ENCODE measurements at regions not wholly inside any gene's neighbourhood (a gene's known extent, or its start where the extent isn't known, plus 50 kb on each side); places are given as distances from the start of the nearest gene placed in this dataset.

DNA sequence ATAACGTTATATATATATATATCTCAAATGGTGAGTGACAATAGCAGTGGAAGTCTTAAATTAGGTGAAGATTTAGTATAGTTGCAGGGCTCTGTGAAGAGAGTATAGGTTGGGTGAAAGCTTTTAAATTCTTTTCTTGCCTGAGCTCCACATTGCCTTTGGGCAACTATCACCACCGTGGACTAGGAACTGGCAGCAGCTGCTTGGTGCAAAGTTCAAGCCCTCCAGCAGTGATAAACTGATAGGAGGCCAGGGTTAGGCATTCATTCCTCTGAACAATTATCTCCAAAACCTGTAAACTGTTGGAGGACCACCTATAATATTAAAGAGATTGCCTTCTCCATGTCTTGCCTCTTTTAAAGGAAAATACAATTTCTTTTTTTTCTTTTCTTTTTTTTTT lies 91.2 kb upstream of the ATXN7L3B start:
- no peak overlapping the region for H3K4me3 Mint-ChIP-seq
- H3K36me3 Mint-ChIP-seq (ENCODE audit: insufficient read depth) = no peaks in the 10 kb centered on the region
- H3K27me3 Mint-ChIP-seq = no peaks in the 10 kb centered on the region
- no peaks in the 10 kb centered on the region for H3K4me1 Mint-ChIP-seq
- DNase-seq (ENCODE audit: low spot score in 2 of 2) (no peak), ATAC-seq (replicated peaks; ENCODE audit: extremely low read depth, poor library complexity, severe bottlenecking) (no peak)
- no peaks in the 10 kb centered on the region for H3K9me3 Mint-ChIP-seq
- no peak overlapping the region for H3K27ac Mint-ChIP-seq (ENCODE audit: low read depth)

DNA sequence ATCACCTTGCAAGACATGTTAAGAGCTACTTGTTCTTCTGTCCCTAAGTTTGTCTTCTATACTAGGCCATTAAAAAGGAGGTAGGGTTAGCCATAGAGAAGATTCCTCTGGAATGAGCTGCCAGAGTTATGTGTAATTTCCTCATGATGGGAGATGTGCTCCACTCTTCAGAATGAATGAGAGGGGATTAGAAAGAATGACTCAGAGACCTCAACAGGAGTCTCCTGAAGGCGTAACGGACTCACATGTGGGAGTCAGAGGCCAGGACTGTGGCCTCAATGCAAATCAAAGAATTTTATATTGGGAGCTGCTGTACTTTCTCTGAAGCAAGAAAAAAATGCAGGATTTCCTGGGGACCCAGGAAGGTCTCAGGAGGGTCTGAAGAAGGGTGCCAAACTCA lies 87.8 kb upstream of the ATXN7L3B start:
- no peaks in the 10 kb centered on the region for H3K36me3 Mint-ChIP-seq (ENCODE audit: insufficient read depth)
- H3K9me3 Mint-ChIP-seq = no peaks in the 10 kb centered on the region
- H3K27ac Mint-ChIP-seq (ENCODE audit: low read depth) = no peak overlapping the region
- H3K4me1 Mint-ChIP-seq = no peaks in the 10 kb centered on the region
- no peaks in the 10 kb centered on the region for H3K27me3 Mint-ChIP-seq
- no peak overlapping the region for H3K4me3 Mint-ChIP-seq
- ATAC-seq (replicated peaks; ENCODE audit: extremely low read depth, poor library complexity, severe bottlenecking) = no peak
- DNase-seq (ENCODE audit: low spot score in 2 of 2) = no peak

GRCh38 chr12:74454109-74454508 lies 83.5 kb upstream of the ATXN7L3B start:
- Mint-ChIP-seq H3K27me3 (no peaks in the 10 kb centered on the region), H3K4me3 (no peak overlapping the region), H3K27ac (ENCODE audit: low read depth) (no peak overlapping the region), H3K9me3 (no peaks in the 10 kb centered on the region), H3K36me3 (ENCODE audit: insufficient read depth) (no peaks in the 10 kb centered on the region), H3K4me1 (no peaks in the 10 kb centered on the region)
- DNase-seq (ENCODE audit: low spot score in 2 of 2) = no peak
- ATAC-seq (replicated peaks; ENCODE audit: extremely low read depth, poor library complexity, severe bottlenecking) = no peak

DNA sequence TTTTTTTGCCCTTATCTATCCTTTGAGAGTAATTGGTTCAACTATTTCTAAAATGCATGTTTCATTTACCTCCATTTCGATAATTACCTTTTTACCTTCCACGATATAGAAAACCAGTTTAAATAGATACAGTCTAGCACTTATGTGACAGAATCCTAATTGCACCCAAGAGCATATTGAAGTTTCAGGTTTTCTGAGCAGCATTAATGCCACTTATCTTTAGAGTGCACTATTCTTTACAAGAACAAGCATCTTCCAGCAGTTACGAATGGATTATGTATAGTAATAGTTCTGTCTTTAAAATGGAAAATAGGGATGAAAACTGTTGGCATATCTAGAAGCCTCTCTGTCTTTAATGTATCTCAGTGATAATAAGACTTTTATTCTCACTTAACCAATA lies 82.2 kb upstream of the ATXN7L3B start:
- H3K36me3 Mint-ChIP-seq (ENCODE audit: insufficient read depth) = no peaks in the 10 kb centered on the region
- DNase-seq (ENCODE audit: low spot score in 2 of 2) (no peak), ATAC-seq (replicated peaks; ENCODE audit: extremely low read depth, poor library complexity, severe bottlenecking) (no peak)
- no peaks in the 10 kb centered on the region for H3K9me3 Mint-ChIP-seq
- H3K4me1 Mint-ChIP-seq = no peaks in the 10 kb centered on the region
- no peak overlapping the region for H3K4me3 Mint-ChIP-seq
- H3K27ac Mint-ChIP-seq (ENCODE audit: low read depth) = no peak overlapping the region
- no peaks in the 10 kb centered on the region for H3K27me3 Mint-ChIP-seq

- H3K4me1 Mint-ChIP-seq = no peaks in the 10 kb centered on the region
- DNase-seq (ENCODE audit: low spot score in 2 of 2) (no peak), ATAC-seq (replicated peaks; ENCODE audit: extremely low read depth, poor library complexity, severe bottlenecking) (no peak)
- H3K27me3 Mint-ChIP-seq = no peaks in the 10 kb centered on the region
- no peaks in the 10 kb centered on the region for H3K36me3 Mint-ChIP-seq (ENCODE audit: insufficient read depth)
- H3K4me3 Mint-ChIP-seq = no peak overlapping the region
- H3K27ac Mint-ChIP-seq (ENCODE audit: low read depth) = no peak overlapping the region
- H3K9me3 Mint-ChIP-seq = no peaks in the 10 kb centered on the region
Observed at GRCh38 chr12:74456431-74456830, 81.2 kb upstream of the ATXN7L3B start.

GRCh38 chr12:74468401-74468800 lies 69.2 kb upstream of the ATXN7L3B start:
- ATAC-seq (replicated peaks; ENCODE audit: extremely low read depth, poor library complexity, severe bottlenecking) (no peak), DNase-seq (ENCODE audit: low spot score in 2 of 2) (no peak)
- Mint-ChIP-seq H3K36me3 (ENCODE audit: insufficient read depth) (peaks cover 3% of the 10 kb centered on the region), H3K4me1 (no peaks in the 10 kb centered on the region), H3K9me3 (no peaks in the 10 kb centered on the region), H3K4me3 (no peak overlapping the region), H3K27me3 (peaks cover 45% of the 10 kb centered on the region), H3K27ac (ENCODE audit: low read depth) (no peak overlapping the region)

GRCh38 chr12:74476234-74476633 lies 61.4 kb upstream of the ATXN7L3B start:
- no peak overlapping the region for H3K4me3 Mint-ChIP-seq
- H3K9me3 Mint-ChIP-seq = no peaks in the 10 kb centered on the region
- no peaks in the 10 kb centered on the region for H3K27me3 Mint-ChIP-seq
- no peak for DNase-seq (ENCODE audit: low spot score in 2 of 2)
- ATAC-seq (replicated peaks; ENCODE audit: extremely low read depth, poor library complexity, severe bottlenecking) = no peak
- H3K27ac Mint-ChIP-seq (ENCODE audit: low read depth) = no peak overlapping the region
- H3K4me1 Mint-ChIP-seq = no peaks in the 10 kb centered on the region
- peaks cover 2% of the 10 kb centered on the region for H3K36me3 Mint-ChIP-seq (ENCODE audit: insufficient read depth)

- no peak for ATAC-seq (replicated peaks; ENCODE audit: extremely low read depth, poor library complexity, severe bottlenecking)
- no peak for DNase-seq (ENCODE audit: low spot score in 2 of 2)
- no peak overlapping the region for H3K4me3 Mint-ChIP-seq
- H3K36me3 Mint-ChIP-seq (ENCODE audit: insufficient read depth) = peaks cover 2% of the 10 kb centered on the region
- no peaks in the 10 kb centered on the region for H3K27me3 Mint-ChIP-seq
- no peaks in the 10 kb centered on the region for H3K9me3 Mint-ChIP-seq
- H3K27ac Mint-ChIP-seq (ENCODE audit: low read depth) = no peak overlapping the region
- H3K4me1 Mint-ChIP-seq = peaks cover 19% of the 10 kb centered on the region
Observed at GRCh38 chr12:74481078-74481477, 56.6 kb upstream of the ATXN7L3B start.

GRCh38 chr12:74482115-74482514 lies 55.5 kb upstream of the ATXN7L3B start:
- no peak for DNase-seq (ENCODE audit: low spot score in 2 of 2)
- Mint-ChIP-seq H3K4me1 (peaks cover 19% of the 10 kb centered on the region), H3K36me3 (ENCODE audit: insufficient read depth) (peaks cover 2% of the 10 kb centered on the region), H3K4me3 (no peak overlapping the region), H3K27me3 (no peaks in the 10 kb centered on the region), H3K9me3 (no peaks in the 10 kb centered on the region), H3K27ac (ENCODE audit: low read depth) (no peak overlapping the region)
- ATAC-seq (replicated peaks; ENCODE audit: extremely low read depth, poor library complexity, severe bottlenecking) = peak; percentile 52

GRCh38 chr12:74483057-74483456 lies 54.6 kb upstream of the ATXN7L3B start:
- Mint-ChIP-seq H3K4me3 (no peak overlapping the region), H3K36me3 (ENCODE audit: insufficient read depth) (peaks cover 2% of the 10 kb centered on the region), H3K9me3 (no peaks in the 10 kb centered on the region), H3K4me1 (peaks cover 19% of the 10 kb centered on the region), H3K27me3 (no peaks in the 10 kb centered on the region), H3K27ac (ENCODE audit: low read depth) (no peak overlapping the region)
- ATAC-seq (replicated peaks; ENCODE audit: extremely low read depth, poor library complexity, severe bottlenecking) (no peak), DNase-seq (ENCODE audit: low spot score in 2 of 2) (no peak)

Measured in central memory CD8-positive, alpha-beta T cell (primary cell).